ENCODE measurements at regions not wholly inside any gene's neighbourhood (a gene's known extent, or its start where the extent isn't known, plus 50 kb on each side); places are given as distances from the start of the nearest gene placed in this dataset.

DNA sequence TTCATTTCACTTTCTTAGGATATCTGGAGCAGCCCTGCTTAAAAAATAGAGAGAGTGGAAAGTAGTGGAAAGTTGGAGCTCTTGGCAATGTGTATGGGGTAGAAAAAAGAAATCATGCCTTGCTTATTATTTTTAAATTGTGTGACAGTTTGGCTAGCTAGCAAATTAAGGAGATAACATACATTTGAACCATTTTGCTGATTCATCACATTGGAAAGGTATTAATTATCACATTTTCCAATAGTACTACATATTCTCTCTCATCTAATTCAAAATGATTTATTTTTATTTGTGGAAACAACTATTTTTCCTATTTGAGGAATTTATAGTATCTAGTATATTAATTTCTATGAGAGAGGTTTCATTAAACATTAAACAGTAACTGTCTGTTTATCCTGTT lies 280.4 kb downstream of the KLHL4 start:
- Histone ChIP-seq H3K27me3 (replicated peaks in 2 of 5; ENCODE audit: control insufficient read depth in 4 of 5, insufficient read depth in 5 of 5, low read length in 4 of 5) (no peaks in the 10 kb centered on the region), H3K9me3 (ENCODE audit: control extremely low read depth in 1 of 5, control insufficient read depth in 4 of 5, insufficient read depth in 2 of 5, low read depth in 1 of 5, low read length in 4 of 5) (no peaks in the 10 kb centered on the region), H3K27ac (ENCODE audit: insufficient read depth in 1 of 2, low read depth in 1 of 2, low read length in 2 of 2, poor library complexity in 1 of 2, severe bottlenecking in 2 of 2) (no peak overlapping the region), H3K4me3 (ENCODE audit: control insufficient read depth in 1 of 7, extremely low read depth in 1 of 7, insufficient read depth in 4 of 7, low read depth in 2 of 7, low read length in 6 of 7) (no peak overlapping the region), H3K36me3 (ENCODE audit: control insufficient read depth in 4 of 4, insufficient read depth in 4 of 4, low read length in 3 of 4) (no peaks in the 10 kb centered on the region), H3K4me1 (ENCODE audit: control extremely low read depth in 1 of 4, control insufficient read depth in 4 of 4, insufficient read depth in 4 of 4, low read length in 3 of 4) (no peaks in the 10 kb centered on the region)
- ChIA-PET CTCF (no interaction called here), POLR2A (no interaction called here)
- DNase-seq = no peak

DNA sequence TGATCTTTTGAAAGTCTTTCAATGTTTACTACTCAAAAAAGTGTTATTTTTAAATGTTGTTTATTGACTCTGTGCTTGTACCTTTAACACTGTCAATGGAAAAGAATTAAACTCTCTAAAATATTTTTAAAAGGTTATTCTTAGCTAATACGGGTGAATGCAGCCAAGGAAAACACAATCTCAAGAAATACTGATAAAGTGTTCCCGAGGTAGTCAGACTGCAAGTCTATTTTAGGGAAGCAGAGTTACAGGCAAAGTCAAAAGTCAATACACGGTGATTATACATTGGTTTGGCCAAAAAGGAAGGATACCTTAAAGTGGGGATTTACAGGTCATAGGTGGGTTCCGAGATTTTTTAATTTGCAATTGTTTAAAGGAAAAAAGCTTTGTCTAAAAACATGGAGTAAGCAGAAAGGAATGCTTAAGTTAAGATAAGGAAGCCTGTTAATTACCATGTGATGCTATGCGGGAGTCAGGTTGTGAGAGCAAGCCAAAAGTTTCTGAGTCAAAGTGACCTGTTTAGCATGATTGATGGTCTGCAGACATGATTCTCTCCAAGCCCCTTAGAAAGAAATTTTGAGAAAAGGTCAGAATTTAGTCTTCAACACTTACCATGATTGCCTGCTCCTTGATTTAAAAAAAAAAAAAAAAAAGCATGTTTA lies 288.4 kb downstream of the KLHL4 start:
- Histone ChIP-seq H3K9me3 (ENCODE audit: control extremely low read depth in 1 of 5, control insufficient read depth in 4 of 5, insufficient read depth in 2 of 5, low read depth in 1 of 5, low read length in 4 of 5) (no peaks in the 10 kb centered on the region), H3K4me3 (ENCODE audit: control insufficient read depth in 1 of 7, extremely low read depth in 1 of 7, insufficient read depth in 4 of 7, low read depth in 2 of 7, low read length in 6 of 7) (no peak overlapping the region), H3K27me3 (replicated peaks in 2 of 5; ENCODE audit: control insufficient read depth in 4 of 5, insufficient read depth in 5 of 5, low read length in 4 of 5) (no peaks in the 10 kb centered on the region), H3K36me3 (ENCODE audit: control insufficient read depth in 4 of 4, insufficient read depth in 4 of 4, low read length in 3 of 4) (no peaks in the 10 kb centered on the region), H3K4me1 (ENCODE audit: control extremely low read depth in 1 of 4, control insufficient read depth in 4 of 4, insufficient read depth in 4 of 4, low read length in 3 of 4) (no peaks in the 10 kb centered on the region), H3K27ac (ENCODE audit: insufficient read depth in 1 of 2, low read depth in 1 of 2, low read length in 2 of 2, poor library complexity in 1 of 2, severe bottlenecking in 2 of 2) (no peak overlapping the region)
- CTCF ChIA-PET = no interaction called here
- POLR2A ChIA-PET = no interaction called here
- 67% methylated on average over 4 of the region's 5 CpGs for WGBS (ENCODE audit: insufficient coverage)
- DNase-seq = no peak

DNA sequence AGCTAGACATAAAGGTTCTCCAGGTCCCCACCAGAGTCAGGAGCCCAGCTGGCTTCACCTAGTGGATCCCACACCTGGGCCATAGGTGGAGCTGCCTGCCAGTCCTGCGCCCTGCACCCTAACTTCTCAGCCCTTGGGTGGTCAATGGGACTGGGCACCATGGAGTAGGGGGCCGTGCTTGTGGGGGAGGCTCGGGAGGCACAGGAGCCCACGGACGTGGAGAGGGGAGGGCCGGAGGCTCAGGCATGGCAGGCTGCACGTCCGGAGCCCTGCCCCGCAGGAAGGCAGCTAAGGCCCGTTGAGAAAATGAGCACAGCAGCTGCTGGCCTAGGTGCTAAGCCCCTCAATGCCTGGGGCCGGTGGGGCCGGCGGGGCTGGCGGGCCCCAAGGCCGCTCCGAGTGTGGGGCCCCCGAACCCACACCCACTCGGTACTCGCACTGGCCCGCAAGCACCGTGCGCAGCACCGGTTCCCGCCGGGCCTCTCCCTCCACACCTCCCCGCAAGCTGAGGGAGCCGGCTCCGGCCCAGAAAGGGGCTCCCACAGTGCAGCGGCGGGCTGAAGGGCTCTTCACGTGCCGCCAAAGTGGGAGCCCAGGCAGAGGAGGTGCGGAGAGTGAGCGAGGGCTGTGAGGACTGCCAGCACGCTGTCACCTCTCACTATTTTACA lies 291.1 kb downstream of the KLHL4 start:
- no peaks in the 10 kb centered on the region for H3K9me3 ChIP-seq (ENCODE audit: control extremely low read depth in 1 of 5, control insufficient read depth in 4 of 5, insufficient read depth in 2 of 5, low read depth in 1 of 5, low read length in 4 of 5)
- H3K27me3 ChIP-seq (replicated peaks in 2 of 5; ENCODE audit: control insufficient read depth in 4 of 5, insufficient read depth in 5 of 5, low read length in 4 of 5) = no peaks in the 10 kb centered on the region
- WGBS (ENCODE audit: insufficient coverage) = 90% methylated on average over 18 of the region's 35 CpGs
- no peak overlapping the region for H3K27ac ChIP-seq (ENCODE audit: insufficient read depth in 1 of 2, low read depth in 1 of 2, low read length in 2 of 2, poor library complexity in 1 of 2, severe bottlenecking in 2 of 2)
- H3K4me3 ChIP-seq (ENCODE audit: control insufficient read depth in 1 of 7, extremely low read depth in 1 of 7, insufficient read depth in 4 of 7, low read depth in 2 of 7, low read length in 6 of 7) = no peak overlapping the region
- ChIA-PET CTCF (no interaction called here), POLR2A (no interaction called here)
- H3K4me1 ChIP-seq (ENCODE audit: control extremely low read depth in 1 of 4, control insufficient read depth in 4 of 4, insufficient read depth in 4 of 4, low read length in 3 of 4) = no peaks in the 10 kb centered on the region
- DNase-seq = no peak
- no peaks in the 10 kb centered on the region for H3K36me3 ChIP-seq (ENCODE audit: control insufficient read depth in 4 of 4, insufficient read depth in 4 of 4, low read length in 3 of 4)

DNA sequence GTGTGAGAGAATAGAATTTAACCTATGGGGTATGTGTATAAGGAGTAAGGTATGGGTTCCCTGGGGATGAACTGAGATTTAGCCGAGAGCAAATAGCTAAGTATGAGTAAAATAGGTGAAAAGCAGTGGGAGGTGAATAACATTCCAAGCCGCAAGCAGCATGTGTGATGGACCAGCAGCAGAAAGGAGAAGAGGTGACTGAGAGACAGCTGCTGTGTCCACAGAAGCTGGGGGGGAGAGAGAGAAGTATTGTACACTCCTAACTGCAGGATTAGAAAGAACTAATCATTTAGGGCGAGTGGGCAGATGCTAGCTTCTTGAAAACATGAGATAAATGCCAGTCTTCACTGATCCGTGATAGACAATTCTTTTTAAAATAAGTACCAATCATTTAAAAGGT lies 296.0 kb downstream of the KLHL4 start:
- Histone ChIP-seq H3K27me3 (replicated peaks in 2 of 5; ENCODE audit: control insufficient read depth in 4 of 5, insufficient read depth in 5 of 5, low read length in 4 of 5) (no peaks in the 10 kb centered on the region), H3K4me1 (ENCODE audit: control extremely low read depth in 1 of 4, control insufficient read depth in 4 of 4, insufficient read depth in 4 of 4, low read length in 3 of 4) (no peaks in the 10 kb centered on the region), H3K36me3 (ENCODE audit: control insufficient read depth in 4 of 4, insufficient read depth in 4 of 4, low read length in 3 of 4) (no peaks in the 10 kb centered on the region), H3K27ac (ENCODE audit: insufficient read depth in 1 of 2, low read depth in 1 of 2, low read length in 2 of 2, poor library complexity in 1 of 2, severe bottlenecking in 2 of 2) (no peak overlapping the region), H3K4me3 (ENCODE audit: control insufficient read depth in 1 of 7, extremely low read depth in 1 of 7, insufficient read depth in 4 of 7, low read depth in 2 of 7, low read length in 6 of 7) (no peak overlapping the region), H3K9me3 (ENCODE audit: control extremely low read depth in 1 of 5, control insufficient read depth in 4 of 5, insufficient read depth in 2 of 5, low read depth in 1 of 5, low read length in 4 of 5) (no peaks in the 10 kb centered on the region)
- 75% methylated on average over 1 of the region's 4 CpGs for WGBS (ENCODE audit: insufficient coverage)
- no peak for DNase-seq
- POLR2A ChIA-PET = no interaction called here
- CTCF ChIA-PET = no interaction called here

DNA sequence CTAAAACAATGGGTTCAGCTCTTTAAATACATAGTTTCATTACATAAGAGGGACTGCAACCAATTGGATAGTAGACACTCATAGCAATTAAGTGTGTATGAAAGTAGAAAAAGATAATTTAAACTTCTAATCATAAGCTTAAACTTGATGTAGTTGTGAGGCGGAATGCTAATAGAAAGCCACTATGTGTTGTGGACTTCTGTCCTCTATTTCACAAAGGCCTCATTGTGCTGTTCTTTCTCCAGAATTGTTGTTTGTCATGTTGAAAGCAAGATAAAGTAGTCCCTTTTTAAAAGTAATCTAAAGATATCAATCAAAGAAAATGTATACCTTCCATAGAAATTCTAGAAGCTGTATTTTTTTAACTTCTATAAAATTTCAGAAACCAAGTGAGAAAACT lies 329.4 kb downstream of the KLHL4 start:
- no peaks in the 10 kb centered on the region for H3K4me1 ChIP-seq (ENCODE audit: control extremely low read depth in 1 of 4, control insufficient read depth in 4 of 4, insufficient read depth in 4 of 4, low read length in 3 of 4)
- no peak for DNase-seq
- no CpG with 5 or more reads among the region's 1 CpG for WGBS (ENCODE audit: insufficient coverage)
- H3K27ac ChIP-seq (ENCODE audit: insufficient read depth in 1 of 2, low read depth in 1 of 2, low read length in 2 of 2, poor library complexity in 1 of 2, severe bottlenecking in 2 of 2) = no peak overlapping the region
- no peak overlapping the region for H3K4me3 ChIP-seq (ENCODE audit: control insufficient read depth in 1 of 7, extremely low read depth in 1 of 7, insufficient read depth in 4 of 7, low read depth in 2 of 7, low read length in 6 of 7)
- H3K36me3 ChIP-seq (ENCODE audit: control insufficient read depth in 4 of 4, insufficient read depth in 4 of 4, low read length in 3 of 4) = no peaks in the 10 kb centered on the region
- H3K27me3 ChIP-seq (replicated peaks in 2 of 5; ENCODE audit: control insufficient read depth in 4 of 5, insufficient read depth in 5 of 5, low read length in 4 of 5) = no peaks in the 10 kb centered on the region
- peaks cover 0 to 1% (median 0%) of the 10 kb centered on the region in 5 experiments for H3K9me3 ChIP-seq (ENCODE audit: control extremely low read depth in 1 of 5, control insufficient read depth in 4 of 5, insufficient read depth in 2 of 5, low read depth in 1 of 5, low read length in 4 of 5)
- ChIA-PET CTCF (no interaction called here), POLR2A (no interaction called here)

DNA sequence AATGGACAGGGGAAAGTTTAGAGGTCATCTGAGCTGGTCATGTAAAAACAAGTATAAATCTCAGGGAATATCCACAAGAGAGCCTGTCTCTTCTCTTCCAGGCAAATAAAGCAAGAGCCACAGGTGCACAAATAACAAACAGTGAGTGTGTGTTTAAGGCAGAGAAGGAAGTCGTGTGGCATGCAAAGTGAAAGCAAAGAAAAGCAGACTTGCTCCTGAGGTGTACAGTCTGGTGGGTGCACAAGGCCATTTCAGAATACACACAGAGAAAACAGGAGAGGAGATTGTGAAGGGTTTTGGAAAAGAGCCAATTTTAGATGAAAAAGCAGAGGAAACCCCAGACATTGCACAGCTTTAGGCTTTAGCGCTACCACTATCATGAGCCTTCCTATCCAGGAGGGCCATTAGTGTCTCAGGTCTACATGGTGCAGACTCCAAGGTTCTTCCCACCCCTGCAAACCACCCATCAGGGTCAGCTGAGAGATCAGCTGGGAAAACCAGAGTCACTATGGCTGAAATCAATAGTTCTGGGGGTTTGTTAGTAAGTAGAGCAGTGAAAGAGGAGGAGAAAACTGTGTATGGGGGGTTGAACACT lies 355.8 kb downstream of the KLHL4 start:
- POLR2A ChIA-PET = no interaction called here

DNA sequence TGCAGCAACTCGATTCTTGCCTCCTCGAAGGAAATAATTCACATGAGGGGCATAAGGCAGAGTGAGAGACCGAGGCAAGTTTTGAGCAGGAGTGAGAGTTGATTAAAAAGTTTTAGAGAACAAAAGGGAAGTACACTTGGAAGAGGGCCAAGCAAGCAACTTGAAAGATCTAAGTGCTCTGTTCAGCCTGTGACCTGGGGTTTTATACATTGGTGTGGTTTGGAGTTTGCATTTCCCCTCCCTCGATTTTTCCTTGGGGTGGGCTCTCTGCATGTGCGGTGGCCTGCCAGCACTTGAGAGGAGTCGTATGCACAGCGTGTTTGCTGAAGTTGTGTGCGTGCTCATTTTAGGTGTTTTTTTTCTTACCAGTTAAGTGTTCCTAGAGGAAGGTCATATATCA lies 356.4 kb downstream of the KLHL4 start:
- Histone ChIP-seq H3K27me3 (replicated peaks in 2 of 5; ENCODE audit: control insufficient read depth in 4 of 5, insufficient read depth in 5 of 5, low read length in 4 of 5) (no peaks in the 10 kb centered on the region), H3K9me3 (ENCODE audit: control extremely low read depth in 1 of 5, control insufficient read depth in 4 of 5, insufficient read depth in 2 of 5, low read depth in 1 of 5, low read length in 4 of 5) (no peaks in the 10 kb centered on the region), H3K27ac (ENCODE audit: insufficient read depth in 1 of 2, low read depth in 1 of 2, low read length in 2 of 2, poor library complexity in 1 of 2, severe bottlenecking in 2 of 2) (no peak overlapping the region), H3K4me1 (ENCODE audit: control extremely low read depth in 1 of 4, control insufficient read depth in 4 of 4, insufficient read depth in 4 of 4, low read length in 3 of 4) (peaks cover 6 to 13% (median 9%) of the 10 kb centered on the region in 4 experiments), H3K36me3 (ENCODE audit: control insufficient read depth in 4 of 4, insufficient read depth in 4 of 4, low read length in 3 of 4) (no peaks in the 10 kb centered on the region), H3K4me3 (ENCODE audit: control insufficient read depth in 1 of 7, extremely low read depth in 1 of 7, insufficient read depth in 4 of 7, low read depth in 2 of 7, low read length in 6 of 7) (peak overlapping the region in 4 of 7 experiments; percentile 6 to 57 (median 35))
- ChIA-PET POLR2A (no interaction called here), CTCF (no interaction called here)
- DNase-seq = peak; percentile 22 to 75 (median 74)
- WGBS (ENCODE audit: insufficient coverage) = 33% methylated on average over 3 of the region's 8 CpGs

More for the DNA sequence above, 355.8 kb downstream of the KLHL4 start:
- H3K36me3 ChIP-seq (ENCODE audit: control insufficient read depth in 4 of 4, insufficient read depth in 4 of 4, low read length in 3 of 4) = no peaks in the 10 kb centered on the region
- 35% methylated on average over 2 of the region's 2 CpGs for whole genome bisulfite sequencing (ENCODE audit: insufficient coverage)
- no peaks in the 10 kb centered on the region for H3K9me3 ChIP-seq (ENCODE audit: control extremely low read depth in 1 of 5, control insufficient read depth in 4 of 5, insufficient read depth in 2 of 5, low read depth in 1 of 5, low read length in 4 of 5)
- CTCF ChIA-PET = no interaction called here
- H3K27ac ChIP-seq (ENCODE audit: insufficient read depth in 1 of 2, low read depth in 1 of 2, low read length in 2 of 2, poor library complexity in 1 of 2, severe bottlenecking in 2 of 2) = peak overlapping the region in 1 of 2 experiments; percentile 39
- H3K27me3 ChIP-seq (replicated peaks in 2 of 5; ENCODE audit: control insufficient read depth in 4 of 5, insufficient read depth in 5 of 5, low read length in 4 of 5) = no peaks in the 10 kb centered on the region
- peak overlapping the region in 2 of 7 experiments; percentile 4 to 57 for H3K4me3 ChIP-seq (ENCODE audit: control insufficient read depth in 1 of 7, extremely low read depth in 1 of 7, insufficient read depth in 4 of 7, low read depth in 2 of 7, low read length in 6 of 7)
- peak in 2 of 3 donors; percentile 44 to 60 for DNase-seq
- peaks cover 6 to 13% (median 9%) of the 10 kb centered on the region in 4 experiments for H3K4me1 ChIP-seq (ENCODE audit: control extremely low read depth in 1 of 4, control insufficient read depth in 4 of 4, insufficient read depth in 4 of 4, low read length in 3 of 4)

All from common myeloid progenitor, CD34-positive (primary cell).